Right forelimb (tissue), 1 donor: ENCODE measurements at regions not wholly inside any gene's neighbourhood (a gene's known extent, or its start where the extent isn't known, plus 50 kb on each side); places are given as distances from the start of the nearest gene placed in this dataset.
A peak's percentile ranks its signal among the peaks of the same experiment; 100 is the strongest.

ENCODE experiments used
- DNase-seq: peaks from one replicate; pipeline ENCODE4 v3.0.0-alpha.2; 2018

DNA sequence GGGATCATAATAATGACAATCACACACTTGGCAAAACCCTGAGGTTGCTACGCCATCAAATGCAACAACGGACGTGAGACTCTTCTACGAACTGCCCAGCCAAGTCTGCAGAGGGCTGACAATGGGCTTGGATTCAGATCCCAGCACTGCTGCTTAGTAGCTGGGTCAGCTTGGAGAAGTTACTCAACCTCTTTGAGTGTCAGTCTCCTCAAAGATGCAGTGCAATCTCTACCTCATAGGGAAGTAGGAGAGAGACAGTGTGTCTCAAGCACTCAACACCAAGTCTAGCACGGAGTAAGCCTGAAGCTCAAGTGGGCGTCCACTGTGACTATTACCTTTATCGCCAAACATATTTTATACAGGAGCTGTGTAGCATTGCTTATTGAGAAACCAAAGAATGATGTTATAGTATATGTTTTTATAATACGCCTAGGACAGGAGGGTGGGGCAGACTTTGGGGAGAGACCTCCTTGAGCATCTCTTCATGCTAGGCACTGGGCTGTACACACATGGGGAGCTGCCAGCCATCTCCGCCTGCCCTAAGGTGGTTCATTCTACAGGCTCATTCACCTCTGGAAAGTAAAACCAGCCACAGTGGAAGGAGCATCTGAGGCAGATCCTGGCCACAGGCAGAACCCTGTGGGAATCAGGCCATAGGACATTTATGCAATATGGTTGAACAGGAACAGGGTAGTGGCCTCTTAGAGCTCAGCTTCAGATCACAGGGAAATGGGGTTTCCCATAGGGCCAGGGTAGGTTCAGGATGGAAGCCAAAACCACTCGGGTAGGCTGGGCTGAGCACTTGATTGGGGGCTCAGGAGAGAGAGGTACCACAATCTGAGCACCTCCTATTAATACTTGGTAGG, 160.2 kb downstream of the MRPL14 start:
- no peak for DNase-seq

DNA sequence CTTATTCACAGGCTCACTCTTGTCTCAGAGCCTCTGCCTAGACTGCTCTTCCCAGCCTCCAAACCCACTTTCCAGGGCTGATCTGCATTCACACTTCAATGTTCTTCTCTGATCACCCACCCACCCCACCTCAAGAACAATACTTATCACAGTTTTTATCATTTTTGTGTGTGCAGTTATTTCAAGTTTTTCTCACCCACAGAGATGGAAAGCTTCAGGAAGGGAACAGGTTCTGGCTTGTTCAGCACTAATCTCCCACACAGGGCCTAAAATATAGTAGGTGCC, 160.9 kb downstream of the MRPL14 start:
- DNase-seq, result no peak

DNA sequence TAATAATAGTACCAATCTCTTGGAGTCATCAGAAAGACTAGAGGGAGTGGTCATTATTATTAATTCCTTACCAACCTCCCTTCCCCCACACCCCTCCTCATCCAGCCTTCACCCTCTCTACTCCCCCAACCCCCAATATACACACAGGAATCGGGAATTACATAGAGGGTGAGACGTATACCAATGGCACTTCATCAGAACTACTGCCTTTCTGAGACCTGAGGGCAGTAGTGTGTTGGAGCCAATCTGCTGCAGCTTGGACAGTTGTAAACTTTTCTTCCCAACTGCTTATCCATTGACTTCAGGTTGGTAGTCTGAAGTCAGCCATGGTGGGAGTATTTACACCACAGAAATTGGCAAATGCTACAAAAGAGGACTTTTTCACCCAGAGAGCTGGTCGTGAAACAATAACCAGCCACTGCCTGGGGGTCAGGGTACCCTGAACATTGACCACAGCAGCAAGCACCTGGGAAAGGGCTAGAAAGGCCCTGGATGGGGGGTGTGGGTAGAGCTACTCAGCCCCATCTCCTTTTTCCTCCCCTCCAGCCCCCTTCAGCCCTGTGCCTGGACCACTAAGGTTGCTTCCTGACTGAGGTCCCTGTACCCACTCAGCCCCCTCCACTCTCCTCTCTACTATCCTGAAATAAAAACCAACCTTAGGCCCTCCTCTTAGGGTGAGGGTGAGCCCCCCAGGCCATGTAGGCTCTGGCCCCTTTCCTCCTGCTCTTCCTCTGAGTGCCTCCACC, 161.5 kb downstream of the MRPL14 start:
- DNase-seq, result no peak

- DNase-seq, result no peak
Measured at GRCh38 chr6:43964659-43965570, 162.3 kb downstream of the MRPL14 start.

GRCh38 chr6:43963877-43964658, 163.2 kb downstream of the MRPL14 start:
- DNase-seq, result no peak

- no peak for DNase-seq
Measured at GRCh38 chr6:43963203-43963602, 164.0 kb downstream of the MRPL14 start.

DNA sequence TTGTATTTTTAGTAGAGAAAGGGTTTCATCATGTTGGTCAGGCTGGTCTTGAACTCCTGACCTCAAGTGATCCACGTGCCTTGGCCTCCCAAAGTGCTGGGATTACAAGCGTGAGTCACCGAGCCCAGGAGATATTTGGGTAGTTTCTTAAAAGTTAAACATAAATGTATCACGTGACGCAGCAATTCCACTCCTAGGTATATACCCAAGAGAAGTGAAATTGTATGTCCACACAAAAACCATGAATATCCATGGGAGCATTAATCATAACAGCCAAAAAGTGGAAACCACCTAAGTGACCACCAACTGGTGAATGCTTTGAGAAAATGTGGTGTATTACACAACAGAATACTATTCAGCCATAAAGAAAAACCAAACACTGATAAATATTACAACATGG, 164.8 kb downstream of the MRPL14 start:
- DNase-seq, result no peak

GRCh38 chr6:43957273-43957672, 170.0 kb downstream of the MRPL14 start:
- DNase-seq, result no peak

GRCh38 chr6:43956478-43956877, 170.8 kb downstream of the MRPL14 start:
- no peak for DNase-seq

- no peak for DNase-seq
Measured at GRCh38 chr6:43954311-43955131, 172.7 kb downstream of the MRPL14 start.

DNA sequence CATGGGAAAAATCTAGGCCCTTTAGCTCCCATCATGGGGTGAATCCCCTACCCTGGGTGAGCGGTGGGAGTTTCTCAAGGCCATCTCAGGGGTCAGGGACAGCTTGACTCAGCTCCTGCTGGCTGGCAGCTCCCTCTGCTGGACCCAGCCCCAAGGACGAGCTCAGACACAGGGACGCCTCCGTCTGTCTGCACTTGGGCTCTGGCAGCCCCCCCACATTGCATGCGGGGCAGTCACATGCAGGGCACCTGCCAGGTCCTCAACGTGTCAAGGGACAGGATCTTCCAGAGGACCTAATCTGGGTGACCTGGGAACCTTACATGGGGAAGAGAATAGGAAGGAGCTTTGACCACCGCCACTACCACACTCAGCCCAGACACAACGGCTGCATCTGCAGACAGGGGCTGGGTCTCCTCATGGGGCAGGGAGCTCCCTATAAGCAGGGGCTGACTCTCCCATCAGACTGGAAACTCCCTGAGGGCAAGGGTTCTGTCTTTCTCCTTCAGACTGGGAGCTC, 173.4 kb downstream of the MRPL14 start:
- no peak for DNase-seq

- no peak for DNase-seq
Measured at GRCh38 chr6:43953256-43953655, 174.0 kb downstream of the MRPL14 start.

GRCh38 chr6:43952746-43953145, 174.5 kb downstream of the MRPL14 start:
- DNase-seq, result no peak

DNA sequence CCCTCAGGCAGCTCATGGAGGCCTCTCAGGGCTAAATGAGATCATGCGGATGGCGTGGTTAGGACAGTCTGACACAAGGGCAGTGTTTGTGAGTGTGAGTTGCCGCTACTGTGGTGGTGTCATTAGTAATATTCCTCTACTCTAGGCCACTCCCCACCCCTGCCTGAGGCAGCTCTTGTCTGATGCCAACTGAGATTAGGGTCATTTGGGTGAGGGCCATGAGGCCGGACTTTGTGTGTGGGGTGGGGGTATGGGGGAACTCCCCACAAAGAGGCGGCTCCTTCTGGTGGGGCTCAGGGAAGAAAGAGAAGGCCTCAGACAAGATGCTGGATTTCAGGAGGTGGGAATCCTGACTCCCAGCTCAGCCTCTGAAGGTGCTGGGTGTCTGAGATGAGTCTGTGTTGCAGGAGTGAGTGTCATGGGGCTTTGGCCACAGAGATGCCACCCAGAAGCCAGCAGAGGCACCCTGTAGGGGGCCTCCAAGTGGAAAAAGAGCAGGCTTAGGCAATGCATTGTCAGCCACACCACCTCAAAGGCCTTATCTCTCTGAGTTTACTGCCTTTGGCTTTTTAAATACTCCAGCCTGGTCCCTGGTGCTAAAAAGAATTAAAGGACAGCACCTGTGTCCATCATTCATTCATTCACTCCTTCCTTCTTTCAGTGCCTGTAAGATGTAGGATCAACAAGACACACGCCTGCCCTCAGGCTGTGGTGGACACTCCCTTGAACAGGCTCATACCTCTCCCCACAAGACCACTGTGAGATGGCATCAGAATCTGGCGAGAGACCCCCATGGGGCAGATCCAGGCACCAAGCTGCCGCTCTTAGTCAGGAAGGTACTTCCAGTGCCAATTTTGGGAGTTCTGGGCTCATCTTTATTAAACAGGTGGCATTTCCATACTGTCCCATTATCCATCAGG, 175.2 kb downstream of the MRPL14 start:
- no peak for DNase-seq

- DNase-seq, result peak; percentile 56
Measured at GRCh38 chr6:43951063-43951755, 176.0 kb downstream of the MRPL14 start.

DNA sequence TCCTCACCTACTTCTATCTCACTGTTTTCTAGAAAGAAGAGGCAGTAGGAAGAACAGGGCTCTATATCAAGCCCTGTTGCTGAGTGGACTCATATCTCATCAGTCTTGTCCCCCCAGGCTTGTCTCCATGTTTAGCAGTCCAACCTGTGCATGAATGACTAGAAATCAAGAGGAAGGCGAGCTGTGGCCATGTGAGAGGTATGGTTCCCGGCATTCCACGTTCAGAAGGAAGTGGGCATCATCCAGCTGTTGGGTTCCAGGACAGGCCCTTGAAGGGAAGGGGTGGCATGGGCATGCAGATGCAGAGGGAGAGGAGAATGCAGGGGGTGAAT, 176.6 kb downstream of the MRPL14 start:
- DNase-seq, result peak; percentile 7

DNA sequence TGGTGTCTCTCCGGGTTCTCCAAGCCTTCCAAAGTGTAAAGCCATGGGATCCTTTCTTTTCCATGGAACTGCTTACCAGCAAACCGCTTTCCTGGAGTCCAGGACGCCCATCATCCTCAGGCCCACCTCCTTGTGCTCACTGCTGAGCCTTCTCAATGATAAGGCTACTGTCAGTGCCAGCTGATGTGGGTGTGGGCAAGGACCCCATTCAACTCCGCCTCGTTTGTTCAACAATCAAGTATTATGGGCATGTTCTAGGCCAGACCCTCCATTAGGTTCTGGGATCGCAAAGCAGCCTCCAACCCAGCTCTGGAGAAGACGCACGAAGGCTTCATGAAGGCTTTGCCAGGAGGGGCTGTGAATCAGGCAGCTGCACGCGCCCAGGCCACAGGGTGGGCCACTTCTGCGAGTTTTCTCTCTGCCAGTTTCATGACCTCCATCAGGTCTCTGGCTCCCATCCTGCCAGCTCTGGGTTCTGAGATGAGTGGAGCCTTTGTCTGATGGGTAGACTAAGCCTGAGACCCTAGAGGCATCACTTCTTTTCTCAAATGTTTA, 177.1 kb downstream of the MRPL14 start:
- DNase-seq, result peak; percentile 17

GRCh38 chr6:43949551-43949991, 177.7 kb downstream of the MRPL14 start:
- peak; percentile 27 for DNase-seq
